ENCODE measurements at regions not wholly inside any gene's neighbourhood (a gene's known extent, or its start where the extent isn't known, plus 50 kb on each side); places are given as distances from the start of the nearest gene placed in this dataset.

DNA sequence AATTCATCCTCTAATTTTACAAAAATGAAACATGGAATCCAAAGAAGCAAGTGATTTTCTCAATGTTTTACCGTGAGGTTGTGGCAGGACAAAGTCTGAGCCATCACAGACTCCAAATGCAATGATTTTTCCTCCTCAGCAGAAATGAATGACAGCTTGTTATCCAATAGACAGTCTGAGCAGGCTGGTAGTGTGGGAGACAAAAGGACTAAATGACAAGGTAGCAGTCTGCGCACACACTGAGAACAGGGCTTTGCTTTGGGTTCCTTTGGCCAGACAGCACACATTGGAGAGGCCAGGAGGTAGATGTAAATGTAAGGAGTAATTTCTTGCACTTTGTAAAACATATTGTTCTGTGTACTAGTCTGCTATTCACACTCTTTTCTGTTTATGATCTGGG, 50.3 kb upstream of the RGPD4 start:
- CTCF ChIA-PET: no interaction called here
- no peaks in the 10 kb centered on the region for H3K36me3 ChIP-seq (ENCODE audit: control insufficient read depth, insufficient read depth, low read length)
- TF ChIP-seq CTCF (IDR thresholded peaks at IDR 0.05; ENCODE audit: insufficient read depth, low read depth, low read length): no peak
- no peaks in the 10 kb centered on the region for H3K27me3 ChIP-seq (ENCODE audit: control insufficient read depth, insufficient read depth, low read length)
- POLR2A ChIA-PET: no interaction called here
- H3K4me3 ChIP-seq (ENCODE audit: low read depth, low read length): no peak overlapping the region
- no peak for DNase-seq (ENCODE audit: low read depth)
